ENCODE measurements at regions not wholly inside any gene's neighbourhood (a gene's known extent, or its start where the extent isn't known, plus 50 kb on each side); places are given as distances from the start of the nearest gene placed in this dataset.

- TF ChIP-seq ZSCAN30 (CRISPR knock-in tag; IDR thresholded peaks at IDR 0.05) (no peak), FLYWCH1 (CRISPR knock-in tag; IDR thresholded peaks at IDR 0.05) (no peak), MXD4 (CRISPR knock-in tag; IDR thresholded peaks at IDR 0.05) (no peak), NR2C2 (CRISPR knock-in tag; IDR thresholded peaks at IDR 0.05; ENCODE audit: borderline replicate concordance) (no peak), RXRA (CRISPR knock-in tag; IDR thresholded peaks at IDR 0.05) (no peak), TFAP4 (IDR thresholded peaks at IDR 0.05; ENCODE audit: borderline replicate concordance, low read depth) (no peak), CTCF (CRISPR knock-in tag; IDR thresholded peaks at IDR 0.05) (peak; percentile 16; the same call in 1 of the 2 replicates), ZZZ3 (CRISPR knock-in tag; IDR thresholded peaks at IDR 0.05; ENCODE audit: borderline replicate concordance) (no peak), GABPB1 (CRISPR knock-in tag; IDR thresholded peaks at IDR 0.05) (no peak), ZNF746 (CRISPR knock-in tag; IDR thresholded peaks at IDR 0.05) (no peak), BCLAF1 (IDR thresholded peaks at IDR 0.05) (no peak), KAT2B (IDR thresholded peaks at IDR 0.05; ENCODE audit: borderline replicate concordance, low read depth, low read length) (no peak)
These were observed 657.6 kb downstream of the BRD1 start for GRCh38 chr22:49170053-49170452.

Measured in HepG2 (cell line).